Endothelial cell of umbilical vein (primary cell): ENCODE measurements at regions not wholly inside any gene's neighbourhood (a gene's known extent, or its start where the extent isn't known, plus 50 kb on each side); places are given as distances from the start of the nearest gene placed in this dataset.

Source experiments
- BruUV-seq: library from RNA; stranded (reverse); fragments of 400-500 nt; replicated peaks from 2 replicates; lab custom pipeline; 2021; lab: Mats Ljungman, UMichigan
- CTCF ChIA-PET: fragments of 300-600, 350-600 bp; sonication (Branson Sonifier 250); formaldehyde crosslinking; loops from one replicate; lab custom pipeline; 2021; ENCODE audit warnings: antibody characterized with exemption, inconsistent platforms; lab: Charles Lee
- POLR2A ChIA-PET: fragments of 300-600, 350-600 bp; sonication (Branson Sonifier 250); formaldehyde crosslinking; loops from one replicate; lab custom pipeline; 2021; ENCODE audit warnings: antibody characterized with exemption, inconsistent platforms; lab: Charles Lee
- DNase-seq: peaks from one replicate; pipeline ENCODE4 v3.0.0-alpha.2; 2011; ENCODE audit warnings: low read depth, low spot score
- FAIRE-seq: peaks from 2 replicates; lab custom pipeline; 2011; peaks lifted over from hg19 to GRCh38; lab: Jason Lieb, UNC
- H2AFZ ChIP-seq: 2 replicates; pipeline ENCODE4 v1.6.0; 2012; ENCODE audit warnings: low read depth, low read length, control low read depth, inconsistent platforms
- H3K27ac ChIP-seq: 2 replicates; pipeline ENCODE4 v1.5.1; 2011; ENCODE audit warnings: low read depth, mild to moderate bottlenecking, control low read depth, low read length, moderate library complexity; ENCODE audit not compliant: insufficient read depth
- H3K27me3 ChIP-seq, 2 experiments: 2 replicates each; pipeline versions ENCODE4 v1.6.0 to v1.6.1; 2011; ENCODE audit warnings: low read length in 2 of 2, mixed read lengths in 1 of 2; ENCODE audit not compliant: control insufficient read depth in 2 of 2, insufficient read depth in 2 of 2
- H3K36me3 ChIP-seq, 2 experiments: 2 replicates in 1 of 2; 3 replicates in 1 of 2; pipeline ENCODE4 v1.5.1; 2011; ENCODE audit warnings: low read length in 2 of 2, mild to moderate bottlenecking in 1 of 2, moderate library complexity in 1 of 2; ENCODE audit not compliant: control insufficient read depth in 2 of 2, insufficient read depth in 2 of 2; ENCODE audit errors: extremely low read depth in 1 of 2
- H3K4me1 ChIP-seq: 3 replicates; pipeline ENCODE4 v1.5.1; 2011; ENCODE audit warnings: mild to moderate bottlenecking, low read length; ENCODE audit not compliant: control insufficient read depth, insufficient read depth; ENCODE audit errors: extremely low read depth
- H3K4me2 ChIP-seq: 2 replicates; pipeline ENCODE4 v1.6.1; 2011; ENCODE audit warnings: low read length, control low read depth, mixed read lengths; ENCODE audit not compliant: insufficient read depth
- H3K4me3 ChIP-seq, 3 experiments: fragments of 200-600 bp in 1 of 3; sonication (generic), shearing (Covaris generic) in 1 of 3; replicated peaks in 1 of 3; 2 replicates each; pipeline ENCODE4 v1.5.1; 2011 to 2016; ENCODE audit warnings: control low read depth in 3 of 3, low read length in 3 of 3, mild to moderate bottlenecking in 2 of 3, inconsistent platforms in 1 of 3, low read depth in 1 of 3, moderate library complexity in 1 of 3; ENCODE audit not compliant: insufficient read depth in 1 of 3
- H3K79me2 ChIP-seq: 2 replicates; pipeline ENCODE4 v1.6.0; 2012; ENCODE audit warnings: low read length, inconsistent platforms; ENCODE audit not compliant: control insufficient read depth, insufficient read depth
- H3K9ac ChIP-seq: replicated peaks from 2 replicates; pipeline ENCODE3; 2011; ENCODE audit warnings: low read length, control low read depth; ENCODE audit not compliant: insufficient read depth; ENCODE audit errors: extremely low read depth
- H3K9me1 ChIP-seq: replicated peaks from 3 replicates; pipeline ENCODE4 v1.6.0; 2011; ENCODE audit warnings: mild to moderate bottlenecking, low read length; ENCODE audit not compliant: control insufficient read depth, insufficient read depth; ENCODE audit errors: extremely low read depth
- H3K9me3 ChIP-seq: replicated peaks from 2 replicates; pipeline ENCODE4 v1.5.1; 2012; ENCODE audit warnings: low read length, inconsistent platforms; ENCODE audit not compliant: control insufficient read depth, insufficient read depth
- H4K20me1 ChIP-seq: replicated peaks from 2 replicates; pipeline ENCODE3; 2011; ENCODE audit warnings: mild to moderate bottlenecking, low read length; ENCODE audit not compliant: control insufficient read depth, insufficient read depth; ENCODE audit errors: extremely low read depth
- CTCF ChIP-seq, 2 donors: IDR thresholded peaks; 1 replicate in 1 of 2; 2 replicates in 1 of 2; pipeline ENCODE4 v1.5.1; 2011; ENCODE audit warnings: low read length in 2 of 2, mild to moderate bottlenecking in 2 of 2, moderate library complexity in 2 of 2, control low read depth in 1 of 2, inconsistent platforms in 1 of 2, low read depth in 1 of 2; ENCODE audit not compliant: insufficient read depth in 1 of 2; ENCODE audit errors: extremely low read depth in 1 of 2
- EZH2 ChIP-seq: IDR thresholded peaks from 2 replicates; pipeline ENCODE4 v1.6.1; 2012; ENCODE audit warnings: borderline replicate concordance, low read depth, mild to moderate bottlenecking, moderate library complexity, low read length, inconsistent platforms; ENCODE audit not compliant: severe bottlenecking
- FOS ChIP-seq: IDR thresholded peaks from 2 replicates; pipeline ENCODE4 v1.6.1; 2011; ENCODE audit warnings: mild to moderate bottlenecking, low read length, moderate library complexity, borderline replicate concordance; ENCODE audit not compliant: insufficient read depth
- MYC ChIP-seq: IDR thresholded peaks from one replicate; pipeline ENCODE4 v1.6.1; 2011; ENCODE audit warnings: mild to moderate bottlenecking, low read depth, low read length
- POLR2A ChIP-seq: IDR thresholded peaks from 2 replicates; pipeline ENCODE4 v1.6.1; 2012; ENCODE audit warnings: low read depth, mild to moderate bottlenecking, control low read depth, low read length
- POLR2AphosphoS5 ChIP-seq: IDR thresholded peaks from 2 replicates; pipeline ENCODE4 v1.6.1; 2012; ENCODE audit warnings: low read depth, mild to moderate bottlenecking, control low read depth, low read length, moderate library complexity; ENCODE audit not compliant: insufficient read depth
- dilution Hi-C: fragments of 300-500 bp; cut with MboI; formaldehyde crosslinking; loops from one replicate; pipeline ENCODE4 v1.15.0; 2019; ENCODE audit warnings: low sequenced_read_pairs; ENCODE audit not compliant: extremely low pct_ligation_motif_present
- intact Hi-C: fragments of 100-400 bp; cut with micrococcal nuclease; formaldehyde crosslinking; loops from one replicate; pipeline ENCODE4 v1.10.0; 2022

- dilution Hi-C loops, result no loop called here
Observed at GRCh38 chr6:168209420-168209819, 110.2 kb downstream of the DACT2 start.

More at GRCh38 chr6:168209420-168209819, 110.2 kb downstream of the DACT2 start:
- Histone ChIP-seq H3K36me3 (no peaks in the 10 kb centered on the region), H3K27ac (no peak overlapping the region), H3K27me3 (no peaks in the 10 kb centered on the region), H2AFZ (no peak overlapping the region), H3K4me2 (no peak overlapping the region), H4K20me1 (no peaks in the 10 kb centered on the region), H3K9ac (no peak overlapping the region), H3K4me3 (no peak overlapping the region), H3K79me2 (no peaks in the 10 kb centered on the region), H3K9me1 (no peaks in the 10 kb centered on the region), H3K4me1 (no peaks in the 10 kb centered on the region), H3K9me3 (no peaks in the 10 kb centered on the region)
- DNase-seq (no peak), FAIRE-seq (no peak)
- TF ChIP-seq EZH2, result no peak
- no peak for TF ChIP-seq FOS
- TF ChIP-seq CTCF (IDR thresholded peaks at IDR 0.05; ENCODE audit: extremely low read depth in 1 of 2, insufficient read depth in 1 of 2, low read depth in 1 of 2, low read length in 2 of 2), result no peak
- no peak for TF ChIP-seq POLR2A
- no peak for TF ChIP-seq MYC
- no peak for TF ChIP-seq POLR2AphosphoS5
- intact Hi-C loops, result no loop called here
- CTCF ChIA-PET, result no interaction called here
- POLR2A ChIA-PET, result no interaction called here
- no TSS peak for BruUV-seq
